ENCODE measurements at regions not wholly inside any gene's neighbourhood (a gene's known extent, or its start where the extent isn't known, plus 50 kb on each side); places are given as distances from the start of the nearest gene placed in this dataset.

GRCh38 chr2:76579911-76580310 is 869.2 kb upstream of the GCFC2 start:
- TF ChIP-seq POLR2A (IDR thresholded peaks at IDR 0.05) = no peak
- TF ChIP-seq CTCF (IDR thresholded peaks at IDR 0.05) = no peak
